Lower lobe of right lung (tissue), 2 donors: ENCODE measurements at regions not wholly inside any gene's neighbourhood (a gene's known extent, or its start where the extent isn't known, plus 50 kb on each side); places are given as distances from the start of the nearest gene placed in this dataset.

ENCODE experiments used
- ATAC-seq, 2 donors: fragments of 200-7000 bp; cut with Tn5 transposase; one replicate each; pipeline ENCODE4 v1.9.1; 2020 to 2022; ENCODE audit warnings: mild to moderate bottlenecking in 2 of 2, moderate library complexity in 2 of 2
- DNase-seq: peaks from one replicate; pipeline ENCODE4 v3.0.0-alpha.2; 2020
- H3K27ac ChIP-seq: fragments of 200-600 bp; one replicate; pipeline ENCODE4 v1.8.0; 2022
- H3K27me3 ChIP-seq: fragments of 200-600 bp; one replicate; pipeline ENCODE4 v1.8.0; 2022; ENCODE audit warnings: low read depth
- H3K36me3 ChIP-seq: fragments of 200-600 bp; one replicate; pipeline ENCODE4 v1.8.0; 2022; ENCODE audit warnings: mild to moderate bottlenecking
- H3K4me1 ChIP-seq: fragments of 200-600 bp; one replicate; pipeline ENCODE4 v1.8.0; 2022
- H3K4me3 ChIP-seq: fragments of 200-600 bp; one replicate; pipeline ENCODE4 v1.8.0; 2022; ENCODE audit warnings: mild to moderate bottlenecking
- H3K9me3 ChIP-seq: fragments of 200-600 bp; one replicate; pipeline ENCODE4 v1.8.0; 2022
- intact Hi-C: fragments of 100-400 bp; cut with DNase I; formaldehyde crosslinking; loops from one replicate; pipeline ENCODE4 v1.11.0; 2022
- TF ChIP-seq, protein P1 (sequence below): fragments of 200-600 bp; IDR thresholded peaks from one replicate; pipeline ENCODE4 v1.8.0; 2022; ENCODE audit warnings: antibody characterized with exemption, mild to moderate bottlenecking
- donor health status: DM: no; HTN: yes; CAD: no; lungs with severe emphysema.

DNA sequence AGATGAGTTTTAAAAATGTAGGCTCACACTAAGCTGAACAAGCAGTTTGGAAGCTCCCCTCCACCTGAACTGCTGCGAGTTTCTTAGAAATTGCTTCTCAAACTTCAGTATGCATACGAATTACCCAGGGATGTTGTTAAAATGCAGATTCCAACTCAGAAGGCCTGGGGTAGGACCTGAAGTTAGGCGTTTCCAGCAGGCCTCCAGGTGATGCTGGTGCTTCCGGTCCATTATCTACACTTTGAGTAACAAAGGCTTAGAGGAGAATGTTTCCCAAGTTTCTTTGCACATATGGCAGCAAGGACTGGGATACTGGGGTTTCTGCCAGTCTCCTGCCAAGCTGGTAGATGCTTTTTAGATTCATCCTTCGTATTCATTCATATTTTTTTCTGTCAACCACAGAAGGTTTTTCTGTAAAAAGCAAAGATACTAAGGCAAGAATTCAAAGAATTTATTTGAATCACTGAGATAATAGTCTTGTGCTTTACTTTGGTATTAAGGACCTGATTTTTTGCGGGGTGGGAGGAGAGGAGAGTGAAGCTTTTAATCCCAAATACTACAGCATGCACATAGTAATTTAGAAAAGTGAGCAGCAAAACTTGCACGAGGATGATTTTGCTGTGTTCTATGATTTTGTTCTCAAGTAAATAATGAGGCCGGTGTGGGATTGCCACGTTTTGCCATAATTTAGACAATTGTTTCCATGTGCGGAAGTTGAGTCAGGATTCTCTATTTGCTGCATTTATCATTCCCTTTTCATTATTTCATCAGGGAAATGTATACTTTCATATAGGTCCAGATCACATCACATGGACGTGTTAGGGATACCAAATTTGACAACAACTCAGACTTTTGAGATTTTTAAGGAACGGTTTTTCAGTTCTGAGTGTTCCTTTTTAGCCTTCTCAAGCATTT, 137.6 kb upstream of the SPATS2L start:
- Histone ChIP-seq H3K27ac (no peak overlapping the region), H3K9me3 (peaks cover 3% of the 10 kb centered on the region), H3K27me3 (no peaks in the 10 kb centered on the region), H3K36me3 (no peaks in the 10 kb centered on the region), H3K4me1 (no peaks in the 10 kb centered on the region), H3K4me3 (no peak overlapping the region)
- ATAC-seq (no peak), DNase-seq (no peak)
- intact Hi-C loops: no loop called here
- TF ChIP-seq, protein P1, sequence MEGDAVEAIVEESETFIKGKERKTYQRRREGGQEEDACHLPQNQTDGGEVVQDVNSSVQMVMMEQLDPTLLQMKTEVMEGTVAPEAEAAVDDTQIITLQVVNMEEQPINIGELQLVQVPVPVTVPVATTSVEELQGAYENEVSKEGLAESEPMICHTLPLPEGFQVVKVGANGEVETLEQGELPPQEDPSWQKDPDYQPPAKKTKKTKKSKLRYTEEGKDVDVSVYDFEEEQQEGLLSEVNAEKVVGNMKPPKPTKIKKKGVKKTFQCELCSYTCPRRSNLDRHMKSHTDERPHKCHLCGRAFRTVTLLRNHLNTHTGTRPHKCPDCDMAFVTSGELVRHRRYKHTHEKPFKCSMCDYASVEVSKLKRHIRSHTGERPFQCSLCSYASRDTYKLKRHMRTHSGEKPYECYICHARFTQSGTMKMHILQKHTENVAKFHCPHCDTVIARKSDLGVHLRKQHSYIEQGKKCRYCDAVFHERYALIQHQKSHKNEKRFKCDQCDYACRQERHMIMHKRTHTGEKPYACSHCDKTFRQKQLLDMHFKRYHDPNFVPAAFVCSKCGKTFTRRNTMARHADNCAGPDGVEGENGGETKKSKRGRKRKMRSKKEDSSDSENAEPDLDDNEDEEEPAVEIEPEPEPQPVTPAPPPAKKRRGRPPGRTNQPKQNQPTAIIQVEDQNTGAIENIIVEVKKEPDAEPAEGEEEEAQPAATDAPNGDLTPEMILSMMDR: no peak

DNA sequence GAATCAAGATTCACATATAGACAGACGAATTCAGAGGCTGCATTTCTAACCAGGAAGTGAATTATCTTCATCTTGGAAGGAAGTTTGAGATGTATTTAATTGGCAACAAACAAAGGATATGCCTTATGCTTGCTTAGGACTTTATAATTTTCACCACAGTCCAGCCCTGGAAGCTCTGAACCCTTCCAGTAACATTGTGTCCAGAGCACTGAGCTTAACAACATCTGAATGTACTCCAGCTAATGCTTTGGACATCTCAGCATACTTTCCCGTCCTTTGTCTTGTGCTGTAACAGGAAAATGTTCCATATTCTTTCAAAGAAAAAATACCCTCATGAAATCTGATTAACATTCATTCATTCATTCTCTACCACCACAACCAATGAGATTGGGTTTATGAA, 136.3 kb upstream of the SPATS2L start:
- intact Hi-C loops: no loop called here
- no peaks in the 10 kb centered on the region for H3K36me3 ChIP-seq
- TF ChIP-seq, protein P1: no peak
- ATAC-seq: no peak
- DNase-seq: no peak
- H3K4me1 ChIP-seq: no peaks in the 10 kb centered on the region
- no peak overlapping the region for H3K27ac ChIP-seq
- no peaks in the 10 kb centered on the region for H3K27me3 ChIP-seq
- no peak overlapping the region for H3K4me3 ChIP-seq
- H3K9me3 ChIP-seq: peaks cover 3% of the 10 kb centered on the region

DNA sequence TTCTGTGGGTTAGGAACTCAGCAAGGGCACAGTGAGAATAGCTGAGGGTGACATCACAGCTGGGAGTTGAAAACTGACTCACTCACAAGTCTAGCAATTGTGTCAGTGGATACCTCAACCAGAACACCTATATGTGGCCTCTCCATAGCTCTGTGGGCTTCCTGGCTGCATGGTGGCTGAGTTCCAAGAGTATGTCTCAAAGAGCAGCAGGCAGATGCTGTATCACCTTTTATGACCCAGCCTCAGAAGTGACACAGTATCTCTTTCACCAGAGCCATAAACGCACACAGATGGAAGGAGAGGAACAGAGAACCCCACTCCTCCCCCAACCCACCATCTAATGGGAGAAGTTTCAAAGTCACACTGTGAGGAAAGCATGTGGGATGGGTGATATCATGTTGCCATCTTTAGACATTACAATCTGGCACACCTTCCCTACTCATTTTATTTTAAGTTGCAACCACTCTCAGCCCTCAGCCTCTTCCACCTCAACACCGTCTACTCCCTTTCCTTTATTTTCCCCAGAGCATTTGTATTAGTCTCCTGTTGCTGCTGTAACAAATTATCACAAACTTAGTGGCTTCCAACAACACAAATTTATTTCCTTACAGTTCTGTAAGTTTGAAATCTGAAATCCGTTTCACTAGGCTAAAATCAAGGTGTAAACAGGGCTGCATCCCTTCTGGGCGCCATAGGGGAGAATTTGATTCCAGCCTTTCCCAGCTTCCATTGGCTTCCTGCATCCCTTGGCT, 134.6 kb upstream of the SPATS2L start:
- ATAC-seq (no peak), DNase-seq (no peak)
- intact Hi-C loops: no loop called here
- no peaks in the 10 kb centered on the region for H3K4me1 ChIP-seq
- H3K36me3 ChIP-seq: no peaks in the 10 kb centered on the region
- H3K27me3 ChIP-seq: no peaks in the 10 kb centered on the region
- TF ChIP-seq, protein P1: no peak
- H3K27ac ChIP-seq: no peak overlapping the region
- H3K4me3 ChIP-seq: no peak overlapping the region
- no peaks in the 10 kb centered on the region for H3K9me3 ChIP-seq

DNA sequence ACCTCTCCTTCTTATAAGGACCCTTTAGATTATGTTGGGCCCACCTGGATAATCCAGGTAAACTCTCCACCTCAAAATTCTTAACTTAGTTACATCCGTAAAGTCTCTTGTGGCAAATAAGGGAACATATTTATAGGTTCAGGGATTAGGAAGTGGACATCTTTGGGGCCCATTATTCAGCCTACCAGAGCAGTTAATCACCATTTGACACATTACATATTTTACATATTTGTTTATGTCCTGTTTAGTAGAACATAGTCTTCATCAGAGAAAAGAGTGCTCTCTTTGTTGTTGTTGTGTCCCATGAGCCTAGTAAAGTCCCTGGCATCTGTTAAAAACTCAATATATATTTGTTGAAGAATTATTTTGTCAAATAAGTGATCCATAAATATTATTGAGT, 134.0 kb upstream of the SPATS2L start:
- H3K4me1 ChIP-seq: no peaks in the 10 kb centered on the region
- H3K9me3 ChIP-seq: no peaks in the 10 kb centered on the region
- H3K36me3 ChIP-seq: no peaks in the 10 kb centered on the region
- no peak overlapping the region for H3K4me3 ChIP-seq
- TF ChIP-seq, protein P1: no peak
- no peak for DNase-seq
- H3K27me3 ChIP-seq: no peaks in the 10 kb centered on the region
- ATAC-seq: no peak
- H3K27ac ChIP-seq: no peak overlapping the region
- intact Hi-C loops: no loop called here

DNA sequence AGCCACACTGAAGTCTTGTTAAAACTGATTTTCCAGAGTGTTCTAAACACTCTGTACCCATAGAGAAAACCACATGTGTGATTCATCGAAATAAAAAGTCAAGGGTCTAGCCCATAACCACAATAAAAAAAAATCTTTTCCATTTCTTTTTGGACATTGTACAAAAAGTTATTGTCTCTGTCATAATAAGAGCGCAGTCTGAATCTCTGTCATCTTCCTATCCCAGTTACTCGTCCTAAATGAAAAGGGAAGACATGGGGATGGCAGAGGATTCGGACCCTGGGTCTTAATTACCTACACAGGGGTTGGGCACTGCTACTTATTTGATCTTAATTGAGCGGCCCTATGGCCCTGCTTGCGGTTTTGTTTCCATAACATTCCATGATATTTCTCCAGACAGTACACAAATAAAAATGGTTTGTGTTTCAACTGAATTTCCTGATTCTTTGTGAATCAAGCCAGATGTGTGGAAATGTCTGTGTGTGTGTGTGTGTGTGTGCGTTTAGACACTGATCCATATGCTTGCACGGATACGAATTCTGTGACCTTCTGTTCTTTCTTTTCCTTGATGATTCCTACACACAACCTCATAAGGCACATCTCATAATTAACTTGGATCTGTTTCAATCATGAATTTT, 133.4 kb upstream of the SPATS2L start:
- Histone ChIP-seq H3K4me1 (no peaks in the 10 kb centered on the region), H3K4me3 (no peak overlapping the region), H3K36me3 (no peaks in the 10 kb centered on the region), H3K9me3 (no peaks in the 10 kb centered on the region), H3K27ac (no peak overlapping the region), H3K27me3 (no peaks in the 10 kb centered on the region)
- DNase-seq: no peak
- TF ChIP-seq, protein P1: no peak
- no peak for ATAC-seq
- intact Hi-C loops: no loop called here
